NCI-H146 treated with DMSO at 0.1 percent for 48 hours (cell line): ENCODE measurements at regions not wholly inside any gene's neighbourhood (a gene's known extent, or its start where the extent isn't known, plus 50 kb on each side); places are given as distances from the start of the nearest gene placed in this dataset.

Experiments used
- DNase-seq: peaks from one replicate; lab custom pipeline; 2025; ENCODE audit not compliant: unreplicated experiment; lab: John Stamatoyannopoulos, UW

GRCh38 chr9:118029425-118029824 is 325.2 kb downstream of the TLR4 start:
- no peak for DNase-seq

- no peak for DNase-seq
These were observed 330.5 kb downstream of the TLR4 start for GRCh38 chr9:118034701-118035100.

GRCh38 chr9:118038713-118039112 is 334.5 kb downstream of the TLR4 start:
- no peak for DNase-seq

GRCh38 chr9:118058227-118058626 is 354.0 kb downstream of the TLR4 start:
- DNase-seq = no peak

GRCh38 chr9:118059484-118060278 is 355.5 kb downstream of the TLR4 start:
- no peak for DNase-seq

GRCh38 chr9:118083161-118083560 is 379.0 kb downstream of the TLR4 start:
- DNase-seq = no peak

- DNase-seq = no peak
These were observed 383.9 kb downstream of the TLR4 start for GRCh38 chr9:118088090-118088489.

GRCh38 chr9:118091226-118091625 is 387.0 kb downstream of the TLR4 start:
- no peak for DNase-seq

GRCh38 chr9:118091711-118092500 is 387.7 kb downstream of the TLR4 start:
- DNase-seq = no peak

GRCh38 chr9:118094387-118094786 is 390.2 kb downstream of the TLR4 start:
- no peak for DNase-seq

GRCh38 chr9:118100529-118101419 is 396.6 kb downstream of the TLR4 start:
- no peak for DNase-seq

GRCh38 chr9:118104363-118104762 is 400.2 kb downstream of the TLR4 start:
- DNase-seq = no peak

- DNase-seq = no peak
These were observed 404.8 kb downstream of the TLR4 start for GRCh38 chr9:118108971-118109370.

GRCh38 chr9:118109542-118109941 is 405.3 kb downstream of the TLR4 start:
- no peak for DNase-seq

GRCh38 chr9:118121361-118121760 is 417.2 kb downstream of the TLR4 start:
- no peak for DNase-seq

GRCh38 chr9:118128313-118128712 is 424.1 kb downstream of the TLR4 start:
- DNase-seq = no peak

- no peak for DNase-seq
These were observed 425.3 kb downstream of the TLR4 start for GRCh38 chr9:118129541-118129940.

GRCh38 chr9:118148990-118149389 is 444.8 kb downstream of the TLR4 start:
- DNase-seq = no peak

- no peak for DNase-seq
These were observed 452.6 kb downstream of the TLR4 start for GRCh38 chr9:118156846-118157245.

GRCh38 chr9:118162716-118163115 is 458.5 kb downstream of the TLR4 start:
- DNase-seq = no peak

GRCh38 chr9:118163751-118164150 is 459.5 kb downstream of the TLR4 start:
- no peak for DNase-seq
